ENCODE measurements at regions not wholly inside any gene's neighbourhood (a gene's known extent, or its start where the extent isn't known, plus 50 kb on each side); places are given as distances from the start of the nearest gene placed in this dataset.

- in situ Hi-C loops (cut with MboI; ENCODE audit: low sequenced_read_pairs) (no loop called here), intact Hi-C loops (cut with micrococcal nuclease) (loop anchor here (5.0 kb wide), 1 partner anchor 68 kb away; the partner anchor contains the start of gene NEDD4L), dilution Hi-C loops (cut with HindIII; ENCODE audit: low sequenced_read_pairs, unreplicated experiment) (no loop called here)
- H4K5ac ChIP-seq (ENCODE audit: low read depth, low read length): no peak overlapping the region
- no peak overlapping the region for H3K56ac ChIP-seq (ENCODE audit: extremely low read depth, insufficient read depth, low read length)
- H3K9me1 ChIP-seq (ENCODE audit: insufficient read depth, low read length): no peaks in the 10 kb centered on the region; the same call in 1 of the 2 replicates
- ChIA-PET POLR2A (ENCODE audit: unreplicated experiment) (no interaction called here), CTCF (interaction anchor here (1.4 kb wide), 1 partner anchor 17 kb away, joined by 3 read pairs; no protein-coding TSS in a partner anchor)
- no TSS peak for BruUV-seq (replicated peaks)
- H3K4me2 ChIP-seq (ENCODE audit: low read depth, low read length): no peak overlapping the region
- H3K9ac ChIP-seq (ENCODE audit: low read depth, low read length): no peak overlapping the region
- H2AK5ac ChIP-seq (ENCODE audit: low read depth, low read length): no peak overlapping the region
- H3K4me1 ChIP-seq (ENCODE audit: control insufficient read depth, insufficient read depth, low read length): peaks cover 4% of the 10 kb centered on the region; the same call in 1 of the 2 replicates
- ATAC-seq (ENCODE audit: low read depth): no peak
- no peaks in the 10 kb centered on the region for H3K36me3 ChIP-seq (ENCODE audit: control insufficient read depth, insufficient read depth, low read length)
- H3K27ac ChIP-seq (ENCODE audit: insufficient read depth, low read length): no peak overlapping the region
- no peak overlapping the region for H3K14ac ChIP-seq (replicated peaks; ENCODE audit: low read depth, low read length)
- peaks cover 9% of the 10 kb centered on the region for H3K27me3 ChIP-seq (ENCODE audit: control insufficient read depth, insufficient read depth, low read length)
- H2BK120ac ChIP-seq (ENCODE audit: low read depth, low read length): no peak overlapping the region
- no peak overlapping the region for H3K4ac ChIP-seq (ENCODE audit: low read depth, low read length)
- H3K79me1 ChIP-seq (ENCODE audit: low read depth in 1 of 2, low read length in 2 of 2): no peaks in the 10 kb centered on the region
- no peaks in the 10 kb centered on the region for H4K20me1 ChIP-seq (ENCODE audit: insufficient read depth, low read length)
- no peak for TF ChIP-seq FOS (IDR thresholded peaks at IDR 0.05; ENCODE audit: low read depth, low read length)
- TF ChIP-seq RFX5 (IDR thresholded peaks at IDR 0.05; ENCODE audit: low read depth, low read length): no peak
- TF ChIP-seq, protein P1, sequence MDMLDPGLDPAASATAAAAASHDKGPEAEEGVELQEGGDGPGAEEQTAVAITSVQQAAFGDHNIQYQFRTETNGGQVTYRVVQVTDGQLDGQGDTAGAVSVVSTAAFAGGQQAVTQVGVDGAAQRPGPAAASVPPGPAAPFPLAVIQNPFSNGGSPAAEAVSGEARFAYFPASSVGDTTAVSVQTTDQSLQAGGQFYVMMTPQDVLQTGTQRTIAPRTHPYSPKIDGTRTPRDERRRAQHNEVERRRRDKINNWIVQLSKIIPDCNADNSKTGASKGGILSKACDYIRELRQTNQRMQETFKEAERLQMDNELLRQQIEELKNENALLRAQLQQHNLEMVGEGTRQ (IDR thresholded peaks at IDR 0.05; ENCODE audit: low read depth, low read length): no peak
- no peak for TF ChIP-seq RCOR1 (IDR thresholded peaks at IDR 0.05; ENCODE audit: insufficient replicate concordance, low read length)
- TF ChIP-seq NFE2L2 (IDR thresholded peaks at IDR 0.05; ENCODE audit: low read depth, low read length): no peak
- no peak for TF ChIP-seq RAD21 (IDR thresholded peaks at IDR 0.05; ENCODE audit: low read length)
- no peak for TF ChIP-seq MXI1 (IDR thresholded peaks at IDR 0.05; ENCODE audit: borderline replicate concordance, low read depth, low read length)
- TF ChIP-seq, protein P2, sequence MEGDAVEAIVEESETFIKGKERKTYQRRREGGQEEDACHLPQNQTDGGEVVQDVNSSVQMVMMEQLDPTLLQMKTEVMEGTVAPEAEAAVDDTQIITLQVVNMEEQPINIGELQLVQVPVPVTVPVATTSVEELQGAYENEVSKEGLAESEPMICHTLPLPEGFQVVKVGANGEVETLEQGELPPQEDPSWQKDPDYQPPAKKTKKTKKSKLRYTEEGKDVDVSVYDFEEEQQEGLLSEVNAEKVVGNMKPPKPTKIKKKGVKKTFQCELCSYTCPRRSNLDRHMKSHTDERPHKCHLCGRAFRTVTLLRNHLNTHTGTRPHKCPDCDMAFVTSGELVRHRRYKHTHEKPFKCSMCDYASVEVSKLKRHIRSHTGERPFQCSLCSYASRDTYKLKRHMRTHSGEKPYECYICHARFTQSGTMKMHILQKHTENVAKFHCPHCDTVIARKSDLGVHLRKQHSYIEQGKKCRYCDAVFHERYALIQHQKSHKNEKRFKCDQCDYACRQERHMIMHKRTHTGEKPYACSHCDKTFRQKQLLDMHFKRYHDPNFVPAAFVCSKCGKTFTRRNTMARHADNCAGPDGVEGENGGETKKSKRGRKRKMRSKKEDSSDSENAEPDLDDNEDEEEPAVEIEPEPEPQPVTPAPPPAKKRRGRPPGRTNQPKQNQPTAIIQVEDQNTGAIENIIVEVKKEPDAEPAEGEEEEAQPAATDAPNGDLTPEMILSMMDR (conservative IDR thresholded peaks at IDR 0.05; ENCODE audit: low read depth, low read length): no peak
- TF ChIP-seq MAFK (IDR thresholded peaks at IDR 0.05; ENCODE audit: low read depth, low read length): no peak
- no peak for TF ChIP-seq BHLHE40 (IDR thresholded peaks at IDR 0.05; ENCODE audit: low read depth, low read length)
- TF ChIP-seq CEBPB (IDR thresholded peaks at IDR 0.05; ENCODE audit: low read depth, low read length): no peak
- no peak overlapping the region for H4K91ac ChIP-seq (ENCODE audit: insufficient read depth, low read depth, low read length)
- H2BK5ac ChIP-seq (ENCODE audit: low read depth, low read length, poor library complexity, severe bottlenecking): no peak overlapping the region
- H4K8ac ChIP-seq (ENCODE audit: low read depth in 2 of 2, low read length in 2 of 2): no peak overlapping the region
- no peak overlapping the region for H3K23ac ChIP-seq (ENCODE audit: low read depth, low read length)
- no peaks in the 10 kb centered on the region for H3K9me3 ChIP-seq (ENCODE audit: control insufficient read depth, insufficient read depth, low read length)
- no peak overlapping the region for H3K18ac ChIP-seq (ENCODE audit: low read depth, low read length)
- no CpG with 5 or more reads among the region's 6 CpGs for WGBS, 2 experiments (ENCODE audit: extremely low coverage in 2 of 2, insufficient read length in 1 of 2)
- H2BK20ac ChIP-seq (ENCODE audit: low read depth, low read length): no peak overlapping the region
- no peak for DNase-seq
- no peak overlapping the region for H2AFZ ChIP-seq (replicated peaks; ENCODE audit: low read length, poor library complexity)
- H3K4me3 ChIP-seq (ENCODE audit: insufficient read depth, low read depth, low read length): no peak overlapping the region
- H2BK15ac ChIP-seq (ENCODE audit: low read depth, low read length): no peak overlapping the region
- no peak overlapping the region for H2AK9ac ChIP-seq (replicated peaks; ENCODE audit: low read depth, low read length, poor library complexity)
Observed at GRCh38 chr18:57974585-57975265, 69.3 kb upstream of the NEDD4L start.

All from IMR-90 (cell line).